ENCODE measurements at regions not wholly inside any gene's neighbourhood (a gene's known extent, or its start where the extent isn't known, plus 50 kb on each side); places are given as distances from the start of the nearest gene placed in this dataset.

DNA sequence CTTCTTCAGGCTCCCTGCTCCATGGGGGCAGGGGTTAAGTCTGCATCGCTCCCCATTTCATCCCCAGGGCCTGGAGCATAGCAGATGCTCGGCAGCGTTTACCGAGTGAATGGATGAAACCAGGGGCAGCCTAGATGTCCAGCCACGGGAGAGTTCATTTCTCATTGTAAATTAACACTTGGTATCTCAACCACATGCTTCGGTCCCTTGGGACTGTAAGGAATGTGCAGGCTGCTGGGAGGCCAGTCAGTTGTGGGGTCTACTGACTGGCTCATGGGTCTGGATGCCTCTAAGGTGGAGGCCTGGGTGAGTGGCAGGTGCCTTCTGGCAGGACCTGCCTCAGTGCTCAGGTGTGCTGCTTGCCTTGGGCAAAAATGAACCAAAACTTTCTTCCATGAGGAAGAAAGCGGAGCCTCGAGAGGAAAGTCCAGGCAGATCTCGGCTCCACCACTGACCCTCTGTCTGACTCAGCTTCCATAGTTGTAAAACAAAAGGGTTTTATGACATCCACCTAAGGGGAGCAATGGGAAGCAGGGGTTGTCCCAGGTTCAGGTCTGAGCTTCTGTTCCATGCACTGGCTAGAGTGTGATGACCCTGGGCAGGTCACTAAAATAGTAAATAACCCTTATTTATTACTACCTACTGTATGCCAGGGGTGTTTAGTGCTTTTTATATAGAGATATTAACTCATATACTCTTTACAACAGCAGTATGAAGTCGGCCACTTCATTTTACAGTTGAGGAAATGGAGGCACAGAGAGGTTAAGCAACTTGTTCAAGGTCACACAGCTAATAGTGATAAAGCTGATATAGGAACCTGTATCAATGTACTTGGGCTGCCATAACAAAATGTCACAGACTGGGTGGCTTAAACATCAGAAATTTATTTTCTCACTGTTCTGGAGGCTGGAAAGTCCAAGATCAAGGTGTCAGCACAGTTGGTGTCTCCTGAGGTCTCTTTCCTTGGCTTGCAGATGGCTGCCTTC, 144.3 kb upstream of the STX18 start:
- TF ChIP-seq, protein P1, sequence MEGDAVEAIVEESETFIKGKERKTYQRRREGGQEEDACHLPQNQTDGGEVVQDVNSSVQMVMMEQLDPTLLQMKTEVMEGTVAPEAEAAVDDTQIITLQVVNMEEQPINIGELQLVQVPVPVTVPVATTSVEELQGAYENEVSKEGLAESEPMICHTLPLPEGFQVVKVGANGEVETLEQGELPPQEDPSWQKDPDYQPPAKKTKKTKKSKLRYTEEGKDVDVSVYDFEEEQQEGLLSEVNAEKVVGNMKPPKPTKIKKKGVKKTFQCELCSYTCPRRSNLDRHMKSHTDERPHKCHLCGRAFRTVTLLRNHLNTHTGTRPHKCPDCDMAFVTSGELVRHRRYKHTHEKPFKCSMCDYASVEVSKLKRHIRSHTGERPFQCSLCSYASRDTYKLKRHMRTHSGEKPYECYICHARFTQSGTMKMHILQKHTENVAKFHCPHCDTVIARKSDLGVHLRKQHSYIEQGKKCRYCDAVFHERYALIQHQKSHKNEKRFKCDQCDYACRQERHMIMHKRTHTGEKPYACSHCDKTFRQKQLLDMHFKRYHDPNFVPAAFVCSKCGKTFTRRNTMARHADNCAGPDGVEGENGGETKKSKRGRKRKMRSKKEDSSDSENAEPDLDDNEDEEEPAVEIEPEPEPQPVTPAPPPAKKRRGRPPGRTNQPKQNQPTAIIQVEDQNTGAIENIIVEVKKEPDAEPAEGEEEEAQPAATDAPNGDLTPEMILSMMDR (IDR thresholded peaks at IDR 0.05) = no peak
- TF ChIP-seq POLR2A (IDR thresholded peaks at IDR 0.05) = no peak
- no peak for TF ChIP-seq POLR2AphosphoS5 (IDR thresholded peaks at IDR 0.05; ENCODE audit: insufficient read depth in 1 of 2, low read depth in 1 of 2)

Data from vagina (tissue), 2 donors.